ENCODE measurements at regions not wholly inside any gene's neighbourhood (a gene's known extent, or its start where the extent isn't known, plus 50 kb on each side); places are given as distances from the start of the nearest gene placed in this dataset.
A peak's percentile ranks its signal among the peaks of the same experiment; 100 is the strongest.
"Not testable (repeated sequence)": the region's sequence is repeated elsewhere in the genome, so short reads cannot be mapped to it uniquely, and the experiment has no call there.

- not testable (repeated sequence) for DNase-seq
These were observed 210.3 kb upstream of the FRG2C start for GRCh38 chr3:75453839-75454238.

- not testable (repeated sequence) for DNase-seq
These were observed 189.6 kb upstream of the FRG2C start for GRCh38 chr3:75474530-75474929.

- not testable (repeated sequence) for DNase-seq
These were observed 167.5 kb upstream of the FRG2C start for GRCh38 chr3:75496600-75496999.

DNA sequence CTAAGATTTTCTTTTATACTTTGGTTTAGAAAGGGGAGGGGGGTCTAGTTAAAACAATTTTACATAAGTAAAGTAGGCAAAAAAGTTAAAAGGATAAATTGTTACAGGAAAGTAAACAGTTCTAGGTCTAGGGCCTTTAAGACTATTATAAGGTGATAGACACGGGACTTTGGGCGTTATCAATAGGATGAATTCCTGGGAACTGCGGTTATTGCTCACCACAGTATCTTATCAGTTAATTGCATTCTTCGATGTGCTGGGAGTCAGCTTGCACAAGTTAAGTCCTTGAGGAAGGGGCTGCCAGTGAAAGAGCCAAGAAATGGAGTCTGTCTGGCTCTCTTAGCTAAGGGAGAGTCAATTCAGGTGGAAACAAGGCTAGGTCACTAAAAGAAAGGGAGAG is 163.8 kb upstream of the FRG2C start:
- not testable (repeated sequence) for DNase-seq

DNA sequence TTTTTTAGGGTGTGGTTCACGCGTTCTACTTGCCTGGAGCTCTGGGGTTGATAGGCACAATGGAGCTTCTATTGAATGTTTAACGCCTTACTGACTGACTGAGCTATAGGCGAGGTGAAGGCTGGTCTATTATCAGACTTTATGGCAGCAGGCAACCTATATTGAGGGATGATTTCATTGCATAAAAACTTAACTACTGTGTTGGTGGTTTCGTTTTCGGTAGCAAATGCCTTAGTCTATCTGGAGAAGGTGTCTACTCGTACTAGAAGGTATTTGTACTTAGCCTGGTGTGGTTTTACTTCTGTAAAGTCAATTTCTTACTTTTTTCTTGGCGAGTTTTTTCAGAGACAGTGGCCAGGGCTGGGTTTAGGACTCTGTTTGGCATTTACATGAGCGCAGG is 162.0 kb upstream of the FRG2C start:
- not testable (repeated sequence) for DNase-seq

DNA sequence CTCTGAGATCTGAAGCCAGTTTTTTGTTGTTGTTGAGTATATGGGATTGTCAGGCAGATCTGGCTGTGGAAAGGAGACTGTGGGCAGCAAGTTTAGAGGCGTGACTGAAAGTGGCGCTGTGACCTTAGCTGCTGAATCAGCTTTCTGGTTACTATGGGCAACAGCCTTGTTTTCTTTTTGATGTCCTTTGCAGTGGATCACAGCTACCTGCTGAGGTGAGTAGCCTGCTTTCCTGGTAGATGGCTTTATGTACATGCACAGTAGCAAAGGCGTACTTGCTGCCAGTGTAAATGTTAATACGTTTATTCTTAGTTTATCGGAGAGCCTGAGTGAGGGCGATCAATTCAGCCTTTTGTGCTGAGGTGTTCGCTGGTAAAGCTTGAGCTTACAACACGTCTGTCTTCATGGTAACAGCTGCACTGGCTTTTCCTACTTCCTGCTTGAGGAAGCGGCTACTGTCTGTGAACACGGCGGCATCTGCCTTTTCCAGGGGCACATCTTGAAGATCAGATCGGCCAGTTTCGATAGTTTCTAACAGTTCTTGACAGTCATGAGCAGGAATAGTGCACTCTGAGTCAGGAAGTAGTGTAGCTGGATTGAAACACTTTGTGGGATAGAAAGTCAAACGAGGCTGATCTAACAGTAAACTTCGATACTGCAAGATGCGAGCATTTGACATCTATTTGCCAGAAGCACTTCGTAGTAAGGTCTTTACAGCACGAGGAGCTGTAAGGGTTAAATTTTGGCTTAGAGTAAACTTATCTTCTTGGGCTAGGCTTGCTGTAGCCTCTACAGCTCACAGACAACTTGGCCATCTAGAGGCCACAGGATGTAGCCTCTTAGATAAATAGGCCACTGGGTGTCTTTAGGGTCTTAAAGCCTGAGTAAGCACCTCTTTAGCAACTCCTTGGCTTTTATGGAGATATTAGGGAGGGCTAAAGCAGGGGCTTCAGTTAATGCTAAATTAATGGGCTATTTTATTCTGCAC is 161.1 kb upstream of the FRG2C start:
- not testable (repeated sequence) for DNase-seq

- DNase-seq: no peak
These were observed 157.5 kb upstream of the FRG2C start for GRCh38 chr3:75506603-75507002.

DNA sequence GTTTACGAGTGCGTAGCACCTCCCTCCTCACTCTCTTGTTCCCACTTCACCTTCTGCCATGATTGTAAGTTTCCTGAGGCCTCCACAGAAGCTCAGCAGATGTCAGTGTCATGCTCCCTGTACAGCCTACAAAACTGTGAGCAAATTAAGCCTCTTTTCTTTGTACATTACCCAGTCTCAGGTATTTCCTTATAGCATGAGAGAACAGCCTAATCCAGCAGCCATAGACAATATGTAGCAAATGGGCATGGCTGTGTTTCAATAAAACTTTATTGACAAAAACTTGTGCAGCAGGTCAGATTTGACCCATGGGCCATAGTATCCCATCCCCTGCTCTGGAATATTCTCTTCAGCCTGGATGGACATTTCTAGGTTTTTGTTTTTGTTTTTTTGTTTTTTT is 156.2 kb upstream of the FRG2C start:
- DNase-seq: not testable (repeated sequence)

DNA sequence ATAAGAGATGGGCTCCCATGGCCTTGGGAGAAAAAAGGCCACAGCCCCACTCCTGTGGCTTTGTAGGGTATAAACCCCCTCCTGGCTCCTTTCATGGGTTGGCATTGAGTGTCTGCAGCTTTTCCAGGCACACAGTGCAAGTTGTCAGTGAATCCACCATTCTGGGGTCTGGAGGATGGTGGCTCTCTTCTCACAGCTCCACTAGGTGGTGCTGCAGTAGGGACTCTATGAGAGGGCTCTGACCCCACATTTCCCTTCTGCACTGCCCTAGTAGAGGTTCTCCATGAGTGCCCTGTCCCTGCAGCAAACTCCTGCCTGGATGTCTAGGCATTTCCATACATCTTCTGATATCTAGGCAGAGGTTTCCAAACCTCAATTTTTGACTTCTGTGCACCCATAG is 136.5 kb upstream of the FRG2C start:
- DNase-seq: not testable (repeated sequence)

GRCh38 chr3:75552095-75552494 is 112.0 kb upstream of the FRG2C start:
- DNase-seq: peak in 1 of 2 experiments; percentile 23

- DNase-seq: not testable (repeated sequence)
These were observed 99.7 kb upstream of the FRG2C start for GRCh38 chr3:75564427-75564826.

- DNase-seq: not testable (repeated sequence)
These were observed 91.8 kb upstream of the FRG2C start for GRCh38 chr3:75572303-75572702.

GRCh38 chr3:75579091-75579490 is 85.0 kb upstream of the FRG2C start:
- DNase-seq: not testable (repeated sequence)

DNA sequence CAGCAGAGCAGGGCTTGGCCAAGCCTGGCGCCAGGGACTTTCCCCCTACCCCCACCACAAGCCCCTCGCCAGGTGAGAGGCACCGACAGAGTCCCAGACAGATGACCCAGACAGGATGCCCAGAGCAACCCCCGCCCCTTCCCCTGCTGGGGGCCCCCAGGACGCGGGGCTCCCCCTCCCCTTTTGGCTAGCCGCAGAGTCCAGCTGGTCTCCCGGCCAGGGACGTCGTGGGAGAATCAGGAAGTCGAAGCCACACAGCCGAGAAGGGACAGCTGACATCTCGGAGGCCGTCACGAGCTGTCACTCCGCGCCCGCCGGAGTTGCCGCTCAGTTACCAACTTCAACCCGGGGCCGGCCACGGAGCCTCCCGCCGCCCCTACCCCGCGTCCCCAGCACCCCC is 84.6 kb upstream of the FRG2C start:
- DNase-seq: not testable (repeated sequence)

GRCh38 chr3:75579981-75580782 is 83.9 kb upstream of the FRG2C start:
- DNase-seq: not testable (repeated sequence)

GRCh38 chr3:75582536-75582935 is 81.6 kb upstream of the FRG2C start:
- not testable (repeated sequence) for DNase-seq

DNA sequence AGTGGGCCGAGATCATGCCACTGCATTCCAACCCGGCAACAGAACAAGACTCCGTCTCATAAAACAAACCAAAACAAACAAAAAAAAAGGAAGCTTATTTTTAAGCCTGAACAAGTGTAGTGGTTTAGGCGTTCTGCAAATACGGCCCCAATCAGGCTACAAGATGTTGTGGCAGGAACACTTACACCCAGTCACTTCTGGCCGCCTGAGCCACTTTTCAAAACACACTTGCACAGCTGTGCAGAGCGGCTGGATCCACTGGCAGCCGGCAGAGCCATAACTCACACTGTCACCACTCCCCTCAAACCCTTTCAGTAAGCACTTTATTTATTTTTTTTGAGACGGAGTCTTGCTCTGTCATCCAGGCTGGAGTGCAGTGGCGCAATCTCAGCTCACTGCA is 81.0 kb upstream of the FRG2C start:
- not testable (repeated sequence) for DNase-seq

DNA sequence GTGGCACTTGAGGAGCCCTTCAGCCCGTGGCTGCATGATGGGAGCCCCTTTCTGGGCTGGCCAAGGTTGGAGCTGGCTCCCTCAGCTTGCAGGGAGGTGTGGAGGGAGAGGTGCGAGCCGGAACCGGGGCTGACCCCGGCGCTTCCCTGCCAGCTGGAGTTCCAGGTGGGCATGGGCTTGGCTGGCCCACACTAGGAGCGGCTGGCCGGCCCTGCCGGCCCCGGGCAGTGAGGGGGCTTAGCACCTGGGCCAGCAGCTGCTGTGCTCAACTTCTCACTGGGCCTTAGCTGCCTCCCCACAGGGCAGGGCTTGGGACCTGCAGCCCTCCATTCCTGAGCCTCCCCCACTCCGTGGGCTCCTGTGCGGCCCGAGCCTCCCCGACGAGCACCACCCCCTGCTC is 76.4 kb upstream of the FRG2C start:
- not testable (repeated sequence) for DNase-seq

GRCh38 chr3:75590382-75590781 is 73.7 kb upstream of the FRG2C start:
- not testable (repeated sequence) for DNase-seq

DNA sequence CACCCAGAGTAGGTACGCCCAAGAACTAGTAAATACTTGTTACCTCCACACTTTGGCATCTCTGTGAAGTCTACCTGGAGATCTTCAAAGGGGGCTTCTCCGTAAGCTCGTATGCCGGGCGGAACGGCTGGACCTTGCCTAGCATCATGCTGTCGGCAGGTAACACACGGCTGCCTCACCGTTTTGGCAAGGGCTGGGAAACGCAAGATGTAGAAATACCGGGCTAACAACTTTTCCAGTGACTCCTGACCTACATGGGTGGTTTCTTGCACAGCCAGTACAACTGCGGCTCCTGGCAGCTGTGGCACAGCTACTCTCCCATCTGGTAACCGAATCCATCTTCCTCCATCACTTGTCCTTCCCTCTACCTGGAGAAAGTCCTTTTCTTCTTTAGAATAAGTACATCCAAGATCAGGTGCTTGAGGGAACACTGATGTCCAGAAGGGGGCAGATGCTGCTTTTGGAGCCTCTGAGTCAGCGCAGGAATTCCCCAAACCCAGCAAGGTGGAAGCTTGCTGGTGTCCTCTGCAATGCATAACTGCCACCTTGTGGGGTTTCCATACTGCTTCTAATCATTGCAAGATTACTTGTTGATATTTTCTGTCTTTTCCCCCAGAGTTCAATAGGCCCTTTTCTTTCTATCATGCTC is 59.7 kb upstream of the FRG2C start:
- DNase-seq: not testable (repeated sequence)

DNA sequence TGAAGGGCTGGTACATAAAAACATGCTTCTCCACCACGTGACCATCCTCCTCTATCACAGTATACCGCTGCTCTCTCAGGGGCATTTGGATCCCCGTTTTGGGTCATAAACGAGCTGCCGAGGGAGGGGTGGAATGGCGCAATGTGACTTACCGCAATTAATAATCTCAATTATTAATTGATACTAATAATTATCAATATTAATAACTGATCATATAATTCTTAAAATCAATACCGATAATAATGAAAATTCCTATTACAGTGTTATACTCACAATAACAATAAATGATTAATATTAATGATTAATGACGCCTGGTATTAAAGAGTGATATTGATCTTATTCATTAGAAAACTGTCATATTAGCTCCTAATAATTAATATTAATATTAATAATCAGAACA is 56.1 kb upstream of the FRG2C start:
- not testable (repeated sequence) for DNase-seq

DNA sequence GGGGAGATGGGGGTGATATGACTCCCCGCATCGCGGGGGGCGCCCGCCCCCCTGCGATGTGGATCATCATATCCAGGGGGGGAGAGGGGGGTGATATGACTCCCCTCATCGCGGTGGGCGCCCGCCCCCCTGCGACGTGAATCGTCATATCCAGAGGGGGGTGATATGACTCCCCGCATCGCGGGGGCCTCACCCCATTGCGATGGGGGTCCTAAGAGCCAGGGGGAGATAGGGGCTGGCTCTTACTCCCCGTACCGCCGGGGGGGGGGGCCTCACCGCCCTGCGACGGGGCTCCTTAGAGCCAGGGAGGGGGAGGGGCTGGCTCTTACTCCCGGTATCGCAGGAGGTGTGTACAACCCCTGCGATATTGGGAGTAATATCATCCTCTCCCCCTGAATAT is 54.5 kb upstream of the FRG2C start:
- DNase-seq: not testable (repeated sequence)

DNA sequence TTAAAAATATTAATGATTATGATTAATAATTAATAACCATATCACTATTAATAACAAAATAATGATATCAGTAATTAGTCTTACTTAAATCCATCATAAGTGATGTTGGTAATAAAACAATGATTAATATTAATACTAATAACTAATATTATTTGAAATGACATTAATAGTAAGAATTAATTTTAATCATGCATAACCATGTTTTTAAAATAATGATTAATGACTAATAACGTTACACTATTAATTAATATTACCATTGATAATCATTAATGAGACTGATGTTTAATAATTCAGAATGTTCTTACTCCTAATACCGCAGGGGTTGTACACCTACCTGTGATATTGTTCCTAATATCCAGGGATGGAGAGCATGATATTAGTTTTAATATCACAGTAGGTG is 53.4 kb upstream of the FRG2C start:
- DNase-seq: no peak
